ENCODE measurements at regions not wholly inside any gene's neighbourhood (a gene's known extent, or its start where the extent isn't known, plus 50 kb on each side); places are given as distances from the start of the nearest gene placed in this dataset.

- no peak for DNase-seq
Observed at GRCh38 chr6:90928051-90928450, 341.2 kb upstream of the MAP3K7 start.

GRCh38 chr6:90925726-90926125 is 338.9 kb upstream of the MAP3K7 start:
- DNase-seq: no peak

- no peak for DNase-seq
Observed at GRCh38 chr6:90922325-90922724, 335.5 kb upstream of the MAP3K7 start.

- no peak for DNase-seq
Observed at GRCh38 chr6:90918361-90918760, 331.5 kb upstream of the MAP3K7 start.

- no peak for DNase-seq
Observed at GRCh38 chr6:90917376-90917775, 330.5 kb upstream of the MAP3K7 start.

- DNase-seq: no peak
Observed at GRCh38 chr6:90916968-90917367, 330.1 kb upstream of the MAP3K7 start.

GRCh38 chr6:90915224-90915915 is 328.5 kb upstream of the MAP3K7 start:
- DNase-seq: no peak

GRCh38 chr6:90914312-90914711 is 327.4 kb upstream of the MAP3K7 start:
- no peak for DNase-seq

GRCh38 chr6:90913266-90913960 is 326.5 kb upstream of the MAP3K7 start:
- DNase-seq: no peak

- no peak for DNase-seq
Observed at GRCh38 chr6:90911642-90912041, 324.8 kb upstream of the MAP3K7 start.

GRCh38 chr6:90910893-90911292 is 324.0 kb upstream of the MAP3K7 start:
- DNase-seq: no peak

GRCh38 chr6:90907931-90908655 is 321.2 kb upstream of the MAP3K7 start:
- no peak for DNase-seq

- no peak for DNase-seq
Observed at GRCh38 chr6:90905351-90905750, 318.5 kb upstream of the MAP3K7 start.

- DNase-seq: no peak
Observed at GRCh38 chr6:90900034-90900433, 313.2 kb upstream of the MAP3K7 start.

- DNase-seq: no peak
Observed at GRCh38 chr6:90898763-90899162, 311.9 kb upstream of the MAP3K7 start.

- DNase-seq: no peak
Observed at GRCh38 chr6:90896075-90896547, 309.2 kb upstream of the MAP3K7 start.

- no peak for DNase-seq
Observed at GRCh38 chr6:90895299-90896074, 308.6 kb upstream of the MAP3K7 start.

- no peak for DNase-seq
Observed at GRCh38 chr6:90894285-90895130, 307.6 kb upstream of the MAP3K7 start.

GRCh38 chr6:90893400-90893799 is 306.5 kb upstream of the MAP3K7 start:
- no peak for DNase-seq

- no peak for DNase-seq
Observed at GRCh38 chr6:90892271-90892670, 305.4 kb upstream of the MAP3K7 start.

GRCh38 chr6:90891355-90891754 is 304.5 kb upstream of the MAP3K7 start:
- no peak for DNase-seq

GRCh38 chr6:90890683-90891330 is 303.9 kb upstream of the MAP3K7 start:
- DNase-seq: no peak
